ENCODE measurements at regions not wholly inside any gene's neighbourhood (a gene's known extent, or its start where the extent isn't known, plus 50 kb on each side); places are given as distances from the start of the nearest gene placed in this dataset.
A peak's percentile ranks its signal among the peaks of the same experiment; 100 is the strongest.

DNA sequence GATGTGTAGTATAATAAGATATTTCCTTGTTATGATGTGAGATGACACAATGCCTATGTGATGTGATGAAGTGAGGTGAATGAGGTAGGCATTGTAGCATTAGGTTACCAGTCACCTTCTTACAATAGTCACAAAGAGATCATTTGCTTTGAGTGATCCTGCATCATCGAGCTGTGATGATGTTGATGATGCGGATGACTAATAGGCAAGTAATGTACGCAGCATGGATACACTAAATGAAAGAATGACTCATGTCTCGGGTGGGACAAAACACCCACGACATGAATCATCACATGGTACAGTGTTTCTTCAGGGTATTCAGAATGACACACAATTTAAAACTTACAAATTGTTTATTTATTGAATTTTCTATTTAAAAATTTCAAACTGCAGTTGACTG is 806.3 kb upstream of the GJE1 start:
- DNase-seq (no peak), ATAC-seq (ENCODE audit: low read depth) (peak; percentile 76)
- no peaks in the 10 kb centered on the region for H3K9me3 Mint-ChIP-seq
- H3K4me3 Mint-ChIP-seq, result no peak overlapping the region
- ChIA-PET POLR2A (no interaction called here), CTCF (no interaction called here)
- H3K27ac Mint-ChIP-seq, result no peak overlapping the region
- peaks cover 3% of the 10 kb centered on the region for H3K4me1 Mint-ChIP-seq
- TF ChIP-seq, protein P1, sequence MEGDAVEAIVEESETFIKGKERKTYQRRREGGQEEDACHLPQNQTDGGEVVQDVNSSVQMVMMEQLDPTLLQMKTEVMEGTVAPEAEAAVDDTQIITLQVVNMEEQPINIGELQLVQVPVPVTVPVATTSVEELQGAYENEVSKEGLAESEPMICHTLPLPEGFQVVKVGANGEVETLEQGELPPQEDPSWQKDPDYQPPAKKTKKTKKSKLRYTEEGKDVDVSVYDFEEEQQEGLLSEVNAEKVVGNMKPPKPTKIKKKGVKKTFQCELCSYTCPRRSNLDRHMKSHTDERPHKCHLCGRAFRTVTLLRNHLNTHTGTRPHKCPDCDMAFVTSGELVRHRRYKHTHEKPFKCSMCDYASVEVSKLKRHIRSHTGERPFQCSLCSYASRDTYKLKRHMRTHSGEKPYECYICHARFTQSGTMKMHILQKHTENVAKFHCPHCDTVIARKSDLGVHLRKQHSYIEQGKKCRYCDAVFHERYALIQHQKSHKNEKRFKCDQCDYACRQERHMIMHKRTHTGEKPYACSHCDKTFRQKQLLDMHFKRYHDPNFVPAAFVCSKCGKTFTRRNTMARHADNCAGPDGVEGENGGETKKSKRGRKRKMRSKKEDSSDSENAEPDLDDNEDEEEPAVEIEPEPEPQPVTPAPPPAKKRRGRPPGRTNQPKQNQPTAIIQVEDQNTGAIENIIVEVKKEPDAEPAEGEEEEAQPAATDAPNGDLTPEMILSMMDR (IDR thresholded peaks at IDR 0.05), result no peak
- H3K27me3 Mint-ChIP-seq, result no peaks in the 10 kb centered on the region
- intact Hi-C loops (cut with micrococcal nuclease), result no loop called here
- no peaks in the 10 kb centered on the region for H3K36me3 Mint-ChIP-seq (ENCODE audit: low read depth)

DNA sequence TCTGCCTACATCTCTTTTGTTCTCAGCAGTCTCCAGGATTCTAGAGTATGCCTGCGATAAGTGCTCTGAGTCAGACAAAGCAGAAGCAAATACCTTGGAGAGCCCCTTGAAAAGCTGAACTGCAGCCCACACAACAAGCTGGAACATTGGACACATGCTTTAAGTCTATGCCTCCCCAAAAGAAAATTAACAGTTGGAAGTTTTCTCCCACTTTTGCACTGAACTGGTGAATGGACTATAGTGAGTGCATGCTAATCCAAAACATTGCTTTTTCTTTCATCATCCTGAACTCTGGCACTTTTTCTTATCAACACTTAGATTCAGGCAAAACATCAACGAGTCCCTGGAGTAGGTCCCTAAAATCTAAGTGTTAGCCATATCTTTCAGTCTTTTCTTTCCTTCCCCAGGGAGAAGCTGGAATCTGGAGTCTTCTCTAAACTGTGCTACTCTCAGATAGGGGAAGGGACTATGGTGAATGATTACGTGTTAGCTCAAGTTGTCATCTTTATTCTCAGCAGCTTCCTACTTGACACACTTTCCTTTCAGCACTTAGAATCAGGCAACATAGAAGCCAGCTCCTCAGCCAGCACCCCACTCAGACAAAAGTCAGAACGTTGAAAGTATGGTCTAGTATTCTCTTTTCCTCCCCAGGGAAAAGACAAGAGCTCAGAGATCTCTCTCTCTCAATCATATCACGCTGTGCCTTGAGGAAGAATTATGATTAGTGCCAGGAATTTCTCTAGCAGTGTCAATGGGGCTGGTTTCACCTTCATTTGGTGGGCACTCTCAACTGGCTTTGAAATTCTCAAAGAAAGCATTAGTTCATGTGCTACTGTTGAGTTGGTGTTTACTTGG is 811.0 kb upstream of the GJE1 start:
- intact Hi-C loops (cut with micrococcal nuclease), result no loop called here
- Mint-ChIP-seq H3K9me3 (no peaks in the 10 kb centered on the region), H3K27ac (no peak overlapping the region), H3K27me3 (no peaks in the 10 kb centered on the region), H3K4me3 (no peak overlapping the region), H3K36me3 (ENCODE audit: low read depth) (no peaks in the 10 kb centered on the region), H3K4me1 (peaks cover 3% of the 10 kb centered on the region)
- ChIA-PET CTCF (interaction anchor here (0.9 kb wide), 1 partner anchor 31 kb away, joined by 3 read pairs; no protein-coding TSS in a partner anchor), POLR2A (no interaction called here)
- ATAC-seq (ENCODE audit: low read depth) (no peak), DNase-seq (no peak)
- TF ChIP-seq, protein P1 (IDR thresholded peaks at IDR 0.05), result no peak

DNA sequence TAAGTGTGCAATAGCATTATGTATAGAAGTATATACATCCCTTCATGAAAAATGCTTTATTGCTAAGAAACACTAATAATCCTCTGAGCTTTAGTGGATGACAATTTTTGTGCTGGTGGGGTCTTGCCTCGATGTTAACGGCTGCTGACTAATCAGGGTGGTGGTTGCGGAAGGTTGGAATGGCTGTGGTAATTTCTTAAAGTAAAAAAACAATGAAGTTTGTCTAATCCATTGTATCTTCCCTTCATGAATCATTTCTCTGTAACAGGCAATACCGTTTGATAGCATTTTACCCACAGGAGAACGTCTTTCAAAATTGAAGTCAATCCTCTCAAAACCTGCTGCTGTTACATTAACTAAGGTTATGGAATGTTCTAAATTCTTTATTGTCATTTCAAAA is 816.5 kb upstream of the GJE1 start:
- intact Hi-C loops (cut with micrococcal nuclease), result no loop called here

DNA sequence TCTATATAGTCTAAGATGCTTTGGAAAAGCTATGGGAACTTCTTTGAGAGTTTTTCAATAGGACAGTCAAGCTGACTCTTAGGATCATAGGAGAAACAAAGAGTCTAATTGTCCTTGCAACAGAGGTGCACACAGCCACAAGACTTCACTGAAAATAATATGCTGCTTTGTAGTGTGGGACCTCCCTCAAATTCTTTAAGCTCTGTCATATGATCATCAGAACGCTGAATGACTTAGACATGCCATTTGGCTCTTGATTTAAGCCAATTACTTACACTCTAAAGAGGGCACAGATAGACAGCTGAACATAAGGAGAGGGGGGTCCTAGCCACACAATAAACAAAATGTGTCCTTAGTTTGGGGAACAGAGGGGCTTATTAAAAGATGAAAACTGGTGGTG is 818.7 kb upstream of the GJE1 start:
- TF ChIP-seq, protein P1 (IDR thresholded peaks at IDR 0.05), result no peak
- Mint-ChIP-seq H3K27me3 (no peaks in the 10 kb centered on the region), H3K27ac (no peak overlapping the region), H3K9me3 (no peaks in the 10 kb centered on the region), H3K4me3 (no peak overlapping the region), H3K36me3 (ENCODE audit: low read depth) (no peaks in the 10 kb centered on the region), H3K4me1 (no peaks in the 10 kb centered on the region)
- DNase-seq (no peak), ATAC-seq (ENCODE audit: low read depth) (no peak)
- intact Hi-C loops (cut with micrococcal nuclease), result no loop called here
- POLR2A ChIA-PET, result no interaction called here
- CTCF ChIA-PET, result interaction anchor here (1.2 kb wide), 1 partner anchor 251 kb away, joined by 3 read pairs; no protein-coding TSS in a partner anchor

More for the DNA sequence above, 816.5 kb upstream of the GJE1 start:
- TF ChIP-seq, protein P1 (IDR thresholded peaks at IDR 0.05), result no peak
- Mint-ChIP-seq H3K4me1 (no peaks in the 10 kb centered on the region), H3K27ac (no peak overlapping the region), H3K36me3 (ENCODE audit: low read depth) (no peaks in the 10 kb centered on the region), H3K4me3 (no peak overlapping the region), H3K27me3 (no peaks in the 10 kb centered on the region), H3K9me3 (no peaks in the 10 kb centered on the region)
- CTCF ChIA-PET, result no interaction called here
- POLR2A ChIA-PET, result no interaction called here
- DNase-seq, result no peak
- no peak for ATAC-seq (ENCODE audit: low read depth)

DNA sequence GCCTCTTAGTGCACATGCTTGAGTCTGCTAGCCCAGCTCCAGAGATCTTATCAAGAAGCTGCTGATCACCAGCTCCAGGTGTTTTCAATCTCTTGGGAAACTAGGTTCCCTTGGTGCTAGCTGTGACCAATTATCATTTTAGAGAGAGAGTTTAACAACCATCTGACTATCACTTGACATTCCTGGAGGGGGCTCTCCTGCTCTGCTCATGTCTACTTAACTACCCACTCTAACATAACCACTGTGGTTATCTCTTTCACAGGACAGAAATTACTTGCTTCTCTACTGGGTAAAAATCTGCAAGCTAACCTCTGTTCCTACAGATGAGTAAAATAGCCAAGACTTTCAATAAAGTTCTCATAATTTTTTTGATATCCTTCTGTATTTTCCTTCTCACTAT is 823.4 kb upstream of the GJE1 start:
- Mint-ChIP-seq H3K9me3 (no peaks in the 10 kb centered on the region), H3K27ac (no peak overlapping the region), H3K27me3 (no peaks in the 10 kb centered on the region), H3K4me1 (peaks cover 4% of the 10 kb centered on the region), H3K36me3 (ENCODE audit: low read depth) (no peaks in the 10 kb centered on the region), H3K4me3 (no peak overlapping the region)
- ChIA-PET POLR2A (no interaction called here), CTCF (interaction anchor here (0.8 to 1.3 kb wide), 2 partner anchors 249 to 255 kb away, joined by 3 to 10 read pairs; no protein-coding TSS in a partner anchor)
- intact Hi-C loops (cut with micrococcal nuclease), result loop anchor here (1.0 to 5.0 kb wide), 3 partner anchors 173 to 804 kb away; no protein-coding TSS in a partner anchor
- DNase-seq (no peak), ATAC-seq (ENCODE audit: low read depth) (peak; percentile 54)
- TF ChIP-seq, protein P1 (IDR thresholded peaks at IDR 0.05), result no peak
